Astrocyte of the cerebellum (primary cell): ENCODE measurements at regions not wholly inside any gene's neighbourhood (a gene's known extent, or its start where the extent isn't known, plus 50 kb on each side); places are given as distances from the start of the nearest gene placed in this dataset.

Experiments used
- DNase-seq: peaks from one replicate; pipeline ENCODE4 v3.0.0-alpha.2; 2011; ENCODE audit warnings: low read depth
- H3K4me3 ChIP-seq: 2 replicates; pipeline ENCODE4 v1.5.1; 2011; ENCODE audit warnings: mild to moderate bottlenecking, low read depth, low read length, moderate library complexity
- CTCF ChIP-seq: IDR thresholded peaks from 2 replicates; pipeline ENCODE4 v1.5.1; 2012; ENCODE audit warnings: low read length, low read depth, moderate library complexity, mild to moderate bottlenecking; ENCODE audit errors: missing control alignments
- in situ Hi-C: cut with HindIII; loops from 2 replicates; pipeline ENCODE4 v1.10.0; 2017; ENCODE audit warnings: low sequenced_read_pairs

- TF ChIP-seq CTCF, result no peak
- H3K4me3 ChIP-seq, result no peak overlapping the region
- in situ Hi-C loops, result no loop called here
- DNase-seq, result no peak
These were observed 391.5 kb upstream of the MIR17HG start for GRCh38 chr13:90956031-90956430.

- TF ChIP-seq CTCF, result no peak
- no peak for DNase-seq
- no peak overlapping the region for H3K4me3 ChIP-seq
- in situ Hi-C loops, result no loop called here
These were observed 388.6 kb upstream of the MIR17HG start for GRCh38 chr13:90958866-90959265.

- in situ Hi-C loops, result no loop called here
- peak; percentile 38 for TF ChIP-seq CTCF
- H3K4me3 ChIP-seq, result no peak overlapping the region
- DNase-seq, result no peak
These were observed 379.2 kb upstream of the MIR17HG start for GRCh38 chr13:90968166-90968904.

- DNase-seq, result no peak
- H3K4me3 ChIP-seq, result no peak overlapping the region
- TF ChIP-seq CTCF, result no peak
- in situ Hi-C loops, result no loop called here
These were observed 373.1 kb upstream of the MIR17HG start for GRCh38 chr13:90974249-90974975.

GRCh38 chr13:90979059-90979458 is 368.4 kb upstream of the MIR17HG start:
- no peak for TF ChIP-seq CTCF
- DNase-seq, result no peak
- H3K4me3 ChIP-seq, result no peak overlapping the region
- in situ Hi-C loops, result no loop called here

GRCh38 chr13:90984756-90985155 is 362.7 kb upstream of the MIR17HG start:
- no peak for TF ChIP-seq CTCF
- no peak overlapping the region for H3K4me3 ChIP-seq
- DNase-seq, result no peak
- in situ Hi-C loops, result no loop called here
